GM21526 (cell line): ENCODE measurements at regions not wholly inside any gene's neighbourhood (a gene's known extent, or its start where the extent isn't known, plus 50 kb on each side); places are given as distances from the start of the nearest gene placed in this dataset.

Experiments used
- ATAC-seq: cut with Tn5 transposase; IDR thresholded peaks from one replicate; pipeline ENCODE4 v1.9.1; 2021; ENCODE audit warnings: moderate library complexity; ENCODE audit not compliant: unreplicated experiment, low FRiP score

DNA sequence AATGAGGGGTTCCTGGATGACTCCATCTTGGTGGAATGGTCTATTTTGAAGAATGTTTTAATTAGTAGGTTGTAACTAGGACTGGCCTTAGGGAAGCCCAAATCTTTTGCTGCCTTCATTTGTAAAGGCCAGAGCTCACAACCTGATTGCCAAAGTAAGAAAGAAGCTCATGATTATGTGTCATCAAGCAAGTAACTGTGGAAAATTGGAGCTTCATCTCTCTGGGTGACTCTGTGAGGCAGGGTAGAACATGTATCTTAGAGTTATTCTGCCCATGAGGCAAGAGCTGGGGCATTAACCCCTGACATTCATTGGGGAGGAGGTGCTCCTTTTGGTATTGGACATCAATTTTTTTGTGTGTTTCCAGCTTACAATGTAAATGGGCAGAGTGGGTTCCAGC, 273.9 kb upstream of the JAG1 start:
- ATAC-seq = no peak

- ATAC-seq = no peak
Observed at GRCh38 chr20:10949930-10950783, 276.4 kb upstream of the JAG1 start.

DNA sequence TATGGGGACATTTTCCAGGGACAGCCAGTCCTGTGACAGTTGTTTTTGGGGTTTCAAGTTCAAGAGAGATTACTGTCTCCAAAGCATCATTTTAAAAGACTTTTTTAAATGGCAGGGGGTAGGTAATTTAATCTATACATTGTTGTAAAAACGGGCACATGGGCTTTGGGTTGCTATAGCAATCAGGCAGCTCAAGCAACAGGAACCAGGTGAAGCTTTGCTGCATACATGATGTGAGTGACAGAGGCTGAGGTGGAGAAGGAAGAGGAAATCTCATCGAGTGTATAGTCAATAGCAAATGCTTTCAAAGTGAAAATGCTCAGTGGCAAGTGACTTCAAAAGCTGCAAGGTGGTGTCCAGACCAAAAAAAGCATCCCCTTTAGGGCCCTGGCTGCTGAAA, 277.4 kb upstream of the JAG1 start:
- no peak for ATAC-seq

DNA sequence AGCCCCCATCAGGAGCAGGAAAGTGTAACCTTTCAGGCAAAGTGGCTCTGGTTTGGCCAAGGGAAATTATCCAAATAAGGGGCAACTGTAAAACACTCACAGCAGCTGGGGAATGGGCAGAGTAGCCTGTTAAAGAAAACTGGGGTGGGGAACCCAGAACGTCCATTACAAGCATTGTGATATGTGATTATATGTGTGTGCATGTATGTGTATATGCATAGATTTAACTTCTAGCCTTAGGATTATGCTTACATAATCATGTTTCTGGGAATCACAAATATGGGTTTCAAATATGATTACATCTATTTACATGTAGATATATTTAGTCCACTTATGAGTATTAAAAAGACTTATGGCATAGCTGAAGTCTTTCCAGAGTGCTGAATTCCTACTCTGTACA, 278.1 kb upstream of the JAG1 start:
- ATAC-seq = no peak

- no peak for ATAC-seq
Observed at GRCh38 chr20:10953437-10953836, 279.6 kb upstream of the JAG1 start.

GRCh38 chr20:10954137-10954840, 280.5 kb upstream of the JAG1 start:
- no peak for ATAC-seq

DNA sequence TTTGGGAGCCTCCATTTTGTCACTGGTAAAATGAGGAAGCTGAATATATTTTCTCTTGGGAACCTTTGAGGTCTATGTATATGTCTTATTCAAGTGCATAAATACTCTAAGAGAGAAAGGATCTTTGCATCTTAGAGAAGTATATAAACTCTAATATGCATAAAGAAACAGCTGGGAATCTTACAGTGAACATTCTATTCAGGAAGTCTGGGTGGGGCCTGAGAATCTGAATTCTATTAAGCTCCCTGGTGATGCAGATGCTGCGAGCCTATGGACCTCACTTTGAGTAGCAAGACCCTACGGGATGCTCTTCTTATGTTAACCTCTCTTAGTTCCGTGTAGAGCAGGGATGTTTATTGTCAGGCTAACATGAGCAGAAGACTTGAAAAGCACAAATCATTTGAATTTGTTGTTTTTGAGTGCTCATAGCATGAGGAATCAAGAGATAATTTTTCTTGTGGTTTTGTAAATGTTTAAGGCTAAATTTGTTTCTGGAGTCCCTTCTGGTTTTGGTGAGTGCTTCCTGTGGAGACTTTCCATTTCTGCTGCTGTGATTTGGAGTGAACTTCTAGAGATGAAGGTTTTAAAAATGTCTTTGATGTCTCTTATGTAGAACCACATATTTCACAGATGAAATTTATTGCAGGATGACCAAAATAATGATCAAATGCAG, 281.2 kb upstream of the JAG1 start:
- no peak for ATAC-seq

GRCh38 chr20:10958279-10958678, 284.5 kb upstream of the JAG1 start:
- ATAC-seq = no peak

- ATAC-seq = no peak
Observed at GRCh38 chr20:10960416-10960815, 286.6 kb upstream of the JAG1 start.

DNA sequence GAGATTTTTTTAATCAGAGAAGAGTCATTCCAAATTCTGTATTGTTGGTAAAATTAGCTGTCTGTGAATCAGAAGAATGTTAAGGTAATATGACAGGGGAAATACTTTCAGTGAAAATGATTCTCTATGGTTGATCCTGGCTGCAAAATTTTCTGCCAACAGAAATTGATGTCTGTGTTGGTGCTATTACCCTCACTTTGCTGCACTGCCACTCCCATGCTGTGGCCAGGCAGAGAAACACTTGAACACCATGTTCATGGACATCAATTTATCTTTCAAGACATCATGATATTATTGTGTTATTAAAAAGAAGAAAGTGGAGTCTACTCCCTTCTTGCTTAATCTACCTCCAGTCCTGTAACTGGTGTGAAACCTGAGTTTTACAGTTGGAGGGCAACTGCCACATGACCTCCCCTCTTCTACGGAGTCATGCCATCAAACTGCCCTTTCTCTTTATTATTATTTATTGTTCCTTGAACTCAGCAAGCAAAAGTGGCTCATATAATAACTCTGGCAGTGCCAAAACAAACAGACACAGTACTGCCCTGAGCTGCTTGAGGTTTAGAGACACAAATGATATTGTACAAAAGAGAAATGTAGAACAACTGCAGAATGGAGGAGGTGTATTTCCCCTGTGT, 288.0 kb upstream of the JAG1 start:
- ATAC-seq = no peak

DNA sequence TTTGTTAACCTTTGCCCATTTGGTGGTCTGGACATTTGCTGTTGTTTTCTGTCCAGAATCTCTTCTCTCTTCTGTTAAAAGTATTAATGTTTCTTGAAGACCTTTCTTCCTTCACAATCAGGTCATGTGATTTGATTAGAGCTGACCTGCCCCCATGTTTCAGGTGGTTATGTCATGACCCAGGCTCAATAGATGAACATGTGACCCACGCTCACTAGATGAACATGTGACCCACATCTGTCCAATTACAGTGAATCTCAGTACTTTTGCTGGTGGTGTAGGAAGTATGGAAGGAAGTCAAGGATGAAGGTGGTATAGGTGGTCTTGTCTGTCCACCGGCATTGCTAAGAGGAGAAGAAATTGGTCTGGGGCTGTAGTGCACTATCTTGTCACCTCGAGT, 289.1 kb upstream of the JAG1 start:
- no peak for ATAC-seq

DNA sequence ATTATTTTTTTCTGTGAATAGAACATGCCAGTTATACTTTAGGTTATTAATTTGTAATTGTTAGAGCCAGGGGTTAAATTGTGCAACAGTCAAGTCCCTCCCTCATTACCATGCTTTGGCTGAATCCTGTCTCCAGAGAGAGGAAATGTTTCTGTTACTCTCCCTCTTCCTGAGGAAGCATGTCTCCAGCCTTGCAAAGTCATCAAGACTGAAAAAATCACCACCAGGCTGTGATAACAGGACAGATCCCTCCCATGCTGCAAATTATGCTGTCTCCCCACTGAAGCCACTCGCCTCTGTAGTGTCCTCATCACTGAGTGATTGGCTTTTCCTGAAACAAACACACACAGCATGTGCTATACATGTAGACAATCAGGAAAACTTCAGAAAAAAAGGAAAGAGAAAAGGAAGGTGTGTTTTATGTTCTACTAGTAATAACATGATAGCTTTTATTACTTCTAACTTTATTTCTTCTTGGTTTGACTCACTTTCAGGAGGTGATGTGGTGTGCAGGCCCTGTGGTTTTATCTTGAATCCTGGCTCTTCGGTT, 290.0 kb upstream of the JAG1 start:
- no peak for ATAC-seq

GRCh38 chr20:10965936-10966470, 292.2 kb upstream of the JAG1 start:
- no peak for ATAC-seq

DNA sequence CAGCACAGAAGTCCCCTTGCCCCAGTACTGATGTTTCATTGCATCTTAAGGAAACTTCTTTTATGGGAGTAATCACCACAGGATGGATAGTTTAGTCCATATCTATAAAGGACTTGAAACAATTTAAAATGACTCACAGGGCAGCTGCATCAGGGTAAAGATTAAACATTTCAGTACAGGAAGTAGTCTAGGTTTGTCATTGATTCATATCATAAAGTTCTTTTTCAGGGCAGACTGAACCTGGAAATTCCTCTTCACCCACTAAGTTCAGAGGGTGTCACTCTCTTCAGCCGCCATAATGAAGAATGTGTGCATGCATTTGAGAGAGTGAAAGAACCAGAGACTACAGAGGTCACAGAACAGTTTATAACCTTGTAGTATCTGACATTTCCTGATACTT, 296.3 kb upstream of the JAG1 start:
- ATAC-seq = no peak

- no peak for ATAC-seq
Observed at GRCh38 chr20:10971096-10971495, 297.3 kb upstream of the JAG1 start.

DNA sequence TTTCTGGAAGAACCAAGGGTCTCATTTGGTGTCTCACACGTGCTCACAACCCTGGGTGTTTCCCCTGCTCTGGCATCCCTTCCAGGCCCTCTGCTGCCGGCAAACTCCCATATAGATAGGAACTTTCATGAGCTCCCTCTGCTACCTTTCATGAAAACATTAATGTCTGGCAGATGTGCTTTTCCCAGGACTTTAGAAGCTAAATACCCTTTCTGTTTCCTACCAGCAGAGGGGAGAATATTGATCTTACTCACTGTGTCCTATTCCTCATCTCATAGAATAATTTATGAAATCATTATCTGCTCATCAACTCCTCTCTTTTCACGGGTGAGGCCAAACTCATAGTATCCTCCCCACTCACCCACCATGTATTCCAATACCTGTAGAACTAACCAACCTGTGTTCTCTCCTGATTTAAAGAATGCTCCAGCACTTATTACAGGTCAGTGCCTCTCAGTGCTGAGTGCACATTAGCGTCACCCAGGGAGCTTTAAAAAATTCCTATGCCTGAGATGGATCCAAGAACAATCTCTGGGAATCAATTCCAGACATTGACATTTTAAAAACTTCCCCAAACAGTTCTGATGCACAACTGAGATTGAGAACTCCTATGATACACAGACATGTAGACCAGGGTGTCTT, 298.5 kb upstream of the JAG1 start:
- no peak for ATAC-seq

- no peak for ATAC-seq
Observed at GRCh38 chr20:10976051-10976450, 302.3 kb upstream of the JAG1 start.

GRCh38 chr20:10978019-10978702, 304.4 kb upstream of the JAG1 start:
- no peak for ATAC-seq

DNA sequence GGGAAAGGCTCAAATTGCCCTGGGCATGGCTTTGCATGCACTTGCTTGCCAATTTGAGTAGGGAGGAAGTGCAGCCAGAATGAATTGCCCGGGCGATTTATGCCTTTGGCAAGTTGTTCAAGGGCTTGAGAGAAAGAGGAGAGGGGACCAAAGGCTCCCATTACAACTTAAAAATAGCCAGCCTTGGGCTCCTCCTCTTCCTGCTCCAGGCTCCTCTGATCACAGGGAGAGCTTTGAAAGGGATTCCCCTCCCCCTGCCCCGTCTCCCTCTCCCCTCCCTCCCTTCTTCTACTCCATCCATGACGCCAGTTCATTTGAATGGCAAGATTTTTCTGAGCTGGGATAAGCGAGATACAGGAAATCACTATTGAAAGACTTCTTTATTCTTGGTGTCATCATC, 304.9 kb upstream of the JAG1 start:
- ATAC-seq = no peak
